HTR-8/SVneo (cell line): ENCODE measurements at regions not wholly inside any gene's neighbourhood (a gene's known extent, or its start where the extent isn't known, plus 50 kb on each side); places are given as distances from the start of the nearest gene placed in this dataset.
A peak's percentile ranks its signal among the peaks of the same experiment; 100 is the strongest.
"Not testable (repeated sequence)": the region's sequence is repeated elsewhere in the genome, so short reads cannot be mapped to it uniquely, and the experiment has no call there.

ENCODE experiments used
- DNase-seq: peaks from one replicate; pipeline ENCODE4 v3.0.0; 2011; ENCODE audit warnings: low spot score, mixed read lengths; ENCODE audit not compliant: insufficient read length
- FAIRE-seq: peaks from 2 replicates; lab custom pipeline; 2011; peaks lifted over from hg19 to GRCh38; lab: Jason Lieb, UNC

DNA sequence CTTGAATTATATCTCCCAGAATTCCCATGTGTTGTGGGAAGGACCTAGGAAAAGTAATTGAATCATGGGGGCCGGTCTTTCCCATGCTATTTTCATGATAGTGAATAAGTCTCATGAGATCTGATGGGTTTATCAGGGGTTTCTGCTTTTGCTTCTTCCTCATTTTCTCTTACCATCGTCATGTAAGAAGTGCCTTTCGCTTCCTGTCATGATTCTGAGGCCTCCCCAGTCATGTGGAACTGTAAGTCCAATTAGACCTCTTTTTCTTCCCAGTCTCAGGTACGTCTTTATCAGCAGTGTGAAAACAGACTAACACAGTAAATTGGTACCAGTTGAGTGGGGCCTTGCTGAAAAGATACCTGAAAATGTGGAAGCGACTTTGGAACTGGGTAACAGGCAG lies 459.7 kb downstream of the REEP3 start:
- FAIRE-seq, DNase-seq: not testable (repeated sequence)

DNA sequence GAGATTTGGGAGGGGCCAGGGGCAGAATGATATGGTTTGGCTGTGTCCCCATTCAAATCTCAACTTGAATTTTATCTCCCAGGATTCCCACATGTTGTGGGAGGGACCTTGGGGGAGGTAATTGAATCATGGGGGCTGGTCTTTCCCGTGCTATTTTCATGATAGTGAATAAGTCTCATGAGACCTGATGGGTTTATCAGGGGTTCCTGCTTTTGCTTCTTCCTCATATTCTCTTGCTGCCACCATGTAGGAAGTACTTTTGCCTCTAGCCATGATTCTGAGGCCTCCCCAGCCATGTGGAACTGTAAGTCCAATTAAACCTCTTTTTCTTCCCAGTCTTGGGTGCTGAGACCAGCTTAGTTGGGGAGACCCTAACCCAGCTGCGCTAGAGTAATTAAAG lies 462.9 kb downstream of the REEP3 start:
- not testable (repeated sequence) for FAIRE-seq, DNase-seq

GRCh38 chr10:63986536-63986935 lies 465.3 kb downstream of the REEP3 start:
- FAIRE-seq (no peak), DNase-seq (no peak)

DNA sequence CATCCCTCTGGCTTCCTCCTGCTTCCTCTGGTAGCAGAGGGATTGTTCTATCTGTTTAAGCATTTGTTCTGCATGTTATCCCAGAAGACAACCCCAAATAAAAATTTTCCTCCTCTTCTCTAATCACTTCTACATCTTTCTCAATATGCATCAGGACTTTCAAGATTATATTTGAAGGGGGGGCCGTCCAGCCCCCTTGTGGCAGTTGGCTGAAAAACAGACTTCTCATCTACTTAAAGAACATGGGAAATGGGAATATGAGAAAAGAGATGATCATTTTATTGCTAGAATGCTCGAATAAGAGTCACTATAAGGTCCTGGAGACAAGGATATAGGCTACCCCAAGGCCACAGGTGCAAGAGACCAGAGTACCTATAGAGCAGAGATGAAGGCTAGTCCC lies 466.0 kb downstream of the REEP3 start:
- FAIRE-seq (no peak), DNase-seq (no peak)

DNA sequence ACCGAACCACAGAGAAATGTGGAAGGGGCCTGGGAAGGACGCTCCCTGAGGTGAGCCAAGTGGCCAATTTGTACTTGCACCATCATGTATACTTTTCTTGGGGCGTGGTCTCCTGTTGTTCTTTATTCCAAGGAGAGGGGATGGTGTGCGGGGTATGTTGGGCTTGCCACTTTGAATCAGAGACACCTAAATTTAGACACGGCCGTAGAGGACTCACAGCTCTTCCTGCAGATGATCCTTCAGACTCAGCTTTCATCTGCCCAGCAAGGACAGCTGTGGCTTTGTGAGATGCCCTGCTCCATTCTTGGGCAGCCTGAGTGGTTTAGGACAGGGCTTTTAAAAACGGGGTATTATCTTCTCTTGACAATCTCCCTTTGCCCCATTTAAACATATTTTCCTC lies 473.2 kb downstream of the REEP3 start:
- no peak for FAIRE-seq
- DNase-seq: no peak

GRCh38 chr10:64007157-64007556 lies 486.0 kb downstream of the REEP3 start:
- FAIRE-seq: no peak
- no peak for DNase-seq

- DNase-seq: no peak
- no peak for FAIRE-seq
Observed at GRCh38 chr10:64010711-64011110, 489.5 kb downstream of the REEP3 start.

DNA sequence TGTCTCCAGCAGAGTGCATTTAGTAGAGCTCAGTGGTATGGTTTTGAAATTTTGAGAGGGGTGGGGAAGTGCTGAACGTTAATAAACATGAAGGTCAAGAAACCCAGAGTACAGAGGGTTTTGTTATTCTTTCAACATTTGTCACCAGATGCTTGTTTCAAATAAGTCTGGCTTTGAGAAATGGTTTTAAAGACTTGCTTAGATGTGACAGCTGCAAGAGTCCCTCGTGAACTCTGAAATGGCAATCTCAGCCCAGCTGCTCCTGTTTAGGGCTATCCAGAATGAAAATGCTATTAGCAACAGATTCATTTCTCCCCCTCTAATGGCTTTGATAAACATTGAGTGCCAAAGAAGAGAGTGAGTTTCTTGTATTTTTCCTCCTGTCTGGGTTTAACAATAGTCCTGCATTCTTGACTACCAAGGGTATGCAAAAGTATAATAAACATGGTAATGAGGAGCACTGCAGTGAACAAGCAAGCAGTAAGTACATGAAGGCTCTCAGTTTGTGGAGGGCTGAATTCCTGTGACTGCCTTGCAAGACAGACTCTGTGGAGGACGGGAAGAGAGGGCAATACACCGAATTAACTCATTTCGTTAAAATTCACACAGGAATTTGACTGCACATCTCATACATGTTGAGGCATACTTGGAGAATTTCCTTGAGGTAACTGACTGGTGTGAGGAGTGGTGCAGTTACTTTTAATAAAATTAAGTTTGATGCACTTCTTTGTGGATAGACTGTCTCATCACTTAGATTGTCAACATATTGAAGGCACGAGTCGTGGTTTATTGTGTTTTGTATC lies 490.9 kb downstream of the REEP3 start:
- DNase-seq (no peak), FAIRE-seq (no peak)

DNA sequence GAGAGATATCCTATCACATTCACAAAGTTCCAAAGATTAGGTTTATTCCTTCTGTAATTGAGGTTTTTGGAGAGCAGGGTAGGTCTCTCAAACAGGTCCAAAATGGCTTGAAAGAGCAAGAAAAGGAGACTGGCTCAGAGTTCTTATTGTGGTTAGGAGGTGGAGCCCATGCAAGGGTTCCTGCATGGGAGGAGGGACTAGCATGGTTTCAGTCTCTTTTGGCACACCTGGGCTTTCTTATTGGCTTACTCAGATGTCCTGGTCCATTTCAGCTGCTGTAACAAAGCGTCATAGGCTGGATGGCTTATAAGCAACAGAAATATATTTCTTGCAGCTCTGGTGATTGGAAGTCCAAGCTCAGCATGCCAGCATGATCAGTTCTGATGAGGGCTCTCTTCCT lies 493.1 kb downstream of the REEP3 start:
- no peak for FAIRE-seq
- no peak for DNase-seq

DNA sequence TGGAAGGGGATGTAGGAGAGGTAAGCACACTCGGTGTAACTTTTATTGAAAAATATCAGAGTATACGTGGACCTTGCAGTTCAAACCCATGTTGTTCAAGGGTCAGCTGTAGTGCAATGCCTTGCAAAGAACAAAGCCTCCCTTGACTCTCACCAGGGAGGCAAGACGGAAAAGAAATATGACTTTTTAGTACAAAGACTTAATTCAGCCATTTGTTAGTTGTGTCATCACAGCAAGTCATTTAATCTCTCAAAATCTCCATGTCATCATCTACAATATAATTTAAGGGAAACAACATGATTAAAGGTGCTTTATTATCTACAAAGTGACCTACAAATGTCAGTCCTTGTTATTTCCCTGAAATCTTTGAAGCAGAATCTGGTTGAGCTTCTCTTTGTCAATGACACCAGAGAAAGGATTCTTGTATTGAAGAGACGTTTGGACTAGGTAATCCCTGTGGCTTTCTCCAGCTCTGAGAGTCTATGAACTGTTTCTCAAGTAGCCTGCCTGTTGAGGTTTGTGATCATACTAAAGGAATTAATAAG lies 502.8 kb downstream of the REEP3 start:
- FAIRE-seq (no peak), DNase-seq (no peak)

DNA sequence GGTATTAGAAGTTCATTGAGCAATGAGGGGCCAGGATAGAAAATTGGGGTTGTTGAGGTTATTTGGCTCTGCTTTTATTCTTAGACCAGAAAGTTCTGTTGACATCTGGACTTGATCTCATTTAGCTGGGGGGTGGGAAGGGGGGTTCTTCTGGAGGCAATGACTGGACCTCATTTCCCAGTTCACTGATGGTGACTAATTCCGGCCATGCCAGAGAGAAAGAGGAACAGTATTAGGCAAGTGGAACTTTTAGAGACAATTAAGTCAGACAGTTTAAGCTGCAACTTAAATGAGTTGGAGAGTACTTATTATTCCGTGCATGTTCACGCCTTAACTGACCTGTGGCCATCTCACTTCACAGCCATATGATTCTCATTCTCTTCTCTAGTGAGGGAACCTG lies 512.5 kb downstream of the REEP3 start:
- DNase-seq: no peak
- no peak for FAIRE-seq

- FAIRE-seq: no peak
- no peak for DNase-seq
Observed at GRCh38 chr10:64036321-64036930, 515.2 kb downstream of the REEP3 start.

GRCh38 chr10:64037071-64037661 lies 516.0 kb downstream of the REEP3 start:
- FAIRE-seq (no peak), DNase-seq (no peak)

GRCh38 chr10:64038107-64038506 lies 516.9 kb downstream of the REEP3 start:
- no peak for DNase-seq
- FAIRE-seq: no peak

- DNase-seq (no peak), FAIRE-seq (no peak)
Observed at GRCh38 chr10:64039198-64039597, 518.0 kb downstream of the REEP3 start.

DNA sequence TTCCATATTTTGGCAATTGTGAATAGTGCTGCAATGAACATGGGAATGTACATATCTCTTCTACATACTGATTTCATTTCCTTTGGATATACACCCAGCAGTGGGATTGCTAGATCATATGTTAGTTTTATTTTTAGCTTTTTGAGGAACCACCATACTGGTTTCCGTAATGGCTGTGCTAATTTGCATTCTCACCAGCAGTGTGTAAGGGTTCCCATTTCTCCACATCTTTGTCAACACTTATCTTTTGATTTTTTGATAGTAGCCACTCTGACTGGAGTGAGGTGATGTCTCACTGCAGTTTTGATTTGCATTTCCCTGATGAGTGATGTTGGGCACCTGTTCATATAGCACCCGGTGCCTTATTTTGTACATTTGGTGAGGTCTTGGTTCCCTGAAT lies 519.6 kb downstream of the REEP3 start:
- DNase-seq (no peak), FAIRE-seq (no peak)

GRCh38 chr10:64041185-64041988 lies 520.2 kb downstream of the REEP3 start:
- peak; percentile 83 for FAIRE-seq
- peak; percentile 26 for DNase-seq

DNA sequence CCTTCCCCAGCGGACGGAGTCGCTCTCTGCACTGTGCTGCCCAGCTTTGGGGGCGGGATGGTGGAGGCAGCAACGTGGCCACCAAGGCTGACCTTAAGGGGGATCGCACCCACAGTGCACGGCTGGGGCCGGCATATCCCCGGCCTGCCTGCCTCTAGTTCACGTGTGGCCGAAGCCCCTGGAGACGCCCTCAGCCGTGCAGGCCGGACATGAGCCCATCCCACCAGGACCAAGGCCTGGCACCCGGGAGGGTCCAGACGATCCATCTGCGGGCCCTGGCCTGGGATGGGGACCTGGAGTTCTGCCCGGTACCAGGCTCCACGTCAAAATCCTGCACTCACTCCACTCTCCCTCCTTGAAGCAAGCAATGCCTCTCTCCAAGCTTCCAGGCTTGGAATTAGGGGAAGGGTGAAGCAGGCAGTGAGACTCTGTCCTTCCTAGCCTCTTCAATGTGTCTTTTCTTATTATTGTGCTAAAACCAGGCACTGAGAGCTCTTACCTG lies 520.8 kb downstream of the REEP3 start:
- DNase-seq: no peak
- no peak for FAIRE-seq

DNA sequence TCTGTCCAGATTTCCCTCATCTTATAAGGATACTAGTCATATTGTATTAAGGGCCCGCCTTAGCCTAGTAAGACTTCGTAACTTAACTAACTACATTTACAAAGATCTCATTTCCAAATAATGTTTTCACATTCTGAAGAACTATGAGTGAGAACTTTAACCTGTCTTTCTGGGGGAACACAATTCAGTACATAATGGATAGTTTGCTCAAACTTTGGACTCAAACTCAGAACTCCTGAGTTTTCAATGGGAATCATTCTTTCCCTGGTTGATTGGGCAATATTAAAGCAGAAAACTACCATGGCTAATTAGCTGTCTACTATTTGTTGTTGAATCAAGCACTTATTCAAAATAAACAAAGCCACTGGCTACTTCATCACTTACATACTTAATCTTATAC lies 522.9 kb downstream of the REEP3 start:
- no peak for FAIRE-seq
- DNase-seq: no peak

GRCh38 chr10:64044957-64045632 lies 523.9 kb downstream of the REEP3 start:
- not testable (repeated sequence) for DNase-seq, FAIRE-seq
